ENCODE measurements at regions not wholly inside any gene's neighbourhood (a gene's known extent, or its start where the extent isn't known, plus 50 kb on each side); places are given as distances from the start of the nearest gene placed in this dataset.

DNA sequence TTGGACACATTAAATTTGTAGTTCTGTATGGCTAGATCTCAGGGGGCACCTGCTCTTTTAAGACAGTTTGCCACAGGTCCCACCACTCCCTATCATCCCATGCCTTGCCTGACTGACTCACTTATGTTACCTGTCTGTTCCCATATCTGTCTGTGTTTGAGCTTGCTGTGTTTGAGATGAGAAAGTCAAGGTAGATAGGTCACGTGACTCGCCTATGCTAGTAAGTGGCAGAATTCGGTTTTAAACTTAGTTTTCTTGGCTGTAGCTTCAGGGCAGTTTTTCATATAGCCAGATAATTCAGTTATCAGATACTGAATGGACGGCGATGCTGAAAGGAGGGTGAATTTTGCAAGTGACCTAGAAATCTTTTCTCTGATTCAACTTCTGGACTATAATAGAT, 348.4 kb downstream of the RPS24 start:
- intact Hi-C loops (cut with DNase I) = no loop called here
- no peaks in the 10 kb centered on the region for H3K27me3 ChIP-seq
- H3K4me1 ChIP-seq (ENCODE audit: insufficient read depth) = no peaks in the 10 kb centered on the region
- no peaks in the 10 kb centered on the region for H3K36me3 ChIP-seq
- no peak for TF ChIP-seq POLR2A (IDR thresholded peaks at IDR 0.05)
- TF ChIP-seq, protein P1, sequence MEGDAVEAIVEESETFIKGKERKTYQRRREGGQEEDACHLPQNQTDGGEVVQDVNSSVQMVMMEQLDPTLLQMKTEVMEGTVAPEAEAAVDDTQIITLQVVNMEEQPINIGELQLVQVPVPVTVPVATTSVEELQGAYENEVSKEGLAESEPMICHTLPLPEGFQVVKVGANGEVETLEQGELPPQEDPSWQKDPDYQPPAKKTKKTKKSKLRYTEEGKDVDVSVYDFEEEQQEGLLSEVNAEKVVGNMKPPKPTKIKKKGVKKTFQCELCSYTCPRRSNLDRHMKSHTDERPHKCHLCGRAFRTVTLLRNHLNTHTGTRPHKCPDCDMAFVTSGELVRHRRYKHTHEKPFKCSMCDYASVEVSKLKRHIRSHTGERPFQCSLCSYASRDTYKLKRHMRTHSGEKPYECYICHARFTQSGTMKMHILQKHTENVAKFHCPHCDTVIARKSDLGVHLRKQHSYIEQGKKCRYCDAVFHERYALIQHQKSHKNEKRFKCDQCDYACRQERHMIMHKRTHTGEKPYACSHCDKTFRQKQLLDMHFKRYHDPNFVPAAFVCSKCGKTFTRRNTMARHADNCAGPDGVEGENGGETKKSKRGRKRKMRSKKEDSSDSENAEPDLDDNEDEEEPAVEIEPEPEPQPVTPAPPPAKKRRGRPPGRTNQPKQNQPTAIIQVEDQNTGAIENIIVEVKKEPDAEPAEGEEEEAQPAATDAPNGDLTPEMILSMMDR (IDR thresholded peaks at IDR 0.05) = no peak
- H3K9me3 ChIP-seq = no peaks in the 10 kb centered on the region
- DNase-seq = no peak
- no peak overlapping the region for H3K27ac ChIP-seq
- no peak overlapping the region for H3K4me3 ChIP-seq
- WGBS, 3 donors = 89 to 95% (median 94%) methylated on average over 5 of the region's 5 CpGs

GRCh38 chr10:78382772-78383171, 349.1 kb downstream of the RPS24 start:
- intact Hi-C loops (cut with DNase I) = no loop called here
- no peaks in the 10 kb centered on the region for H3K27me3 ChIP-seq

DNA sequence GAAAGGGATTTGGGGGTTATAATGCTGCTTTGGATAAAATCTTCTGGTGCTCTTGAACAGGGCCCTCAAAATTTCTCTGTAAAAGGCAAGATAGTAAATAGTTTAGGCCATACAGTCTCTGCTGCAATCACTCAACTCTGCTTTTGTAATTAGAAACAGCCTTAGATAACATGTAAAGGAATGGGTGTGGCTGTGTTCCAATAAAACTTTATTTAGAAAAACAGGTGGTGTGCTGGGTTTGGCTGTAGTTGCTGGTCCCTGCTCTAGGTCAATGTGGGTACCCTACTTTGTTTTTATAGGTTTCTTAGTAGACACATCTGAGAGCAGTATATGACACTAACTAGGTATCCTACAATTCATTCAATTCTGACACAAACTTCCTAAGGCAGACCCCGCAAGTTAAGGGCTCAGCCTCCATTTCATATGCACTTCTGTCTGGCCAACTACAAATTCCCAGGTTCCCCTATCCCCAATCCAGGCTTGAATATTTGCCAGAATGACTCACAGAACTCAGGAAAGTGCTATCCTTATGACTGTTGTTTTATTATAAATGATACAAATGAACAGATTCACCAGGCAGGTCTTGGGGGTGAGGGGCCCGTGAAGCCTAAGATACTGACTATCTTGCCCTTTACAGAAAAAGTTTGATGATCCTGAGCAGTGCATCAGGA, 349.9 kb downstream of the RPS24 start:
- DNase-seq = no peak
- WGBS, 3 donors = 85 to 91% (median 90%) methylated on average over 2 of the region's 2 CpGs

More at GRCh38 chr10:78382772-78383171, 349.1 kb downstream of the RPS24 start:
- Histone ChIP-seq H3K36me3 (no peaks in the 10 kb centered on the region), H3K4me1 (ENCODE audit: insufficient read depth) (no peaks in the 10 kb centered on the region), H3K4me3 (no peak overlapping the region), H3K9me3 (no peaks in the 10 kb centered on the region), H3K27ac (no peak overlapping the region)
- no peak for DNase-seq
- WGBS, 3 donors = 94 to 98% (median 95%) methylated on average over 2 of the region's 2 CpGs
- TF ChIP-seq POLR2A (IDR thresholded peaks at IDR 0.05) (no peak), EP300 (IDR thresholded peaks at IDR 0.05) (no peak)
- TF ChIP-seq, protein P1 (IDR thresholded peaks at IDR 0.05) = no peak

DNA sequence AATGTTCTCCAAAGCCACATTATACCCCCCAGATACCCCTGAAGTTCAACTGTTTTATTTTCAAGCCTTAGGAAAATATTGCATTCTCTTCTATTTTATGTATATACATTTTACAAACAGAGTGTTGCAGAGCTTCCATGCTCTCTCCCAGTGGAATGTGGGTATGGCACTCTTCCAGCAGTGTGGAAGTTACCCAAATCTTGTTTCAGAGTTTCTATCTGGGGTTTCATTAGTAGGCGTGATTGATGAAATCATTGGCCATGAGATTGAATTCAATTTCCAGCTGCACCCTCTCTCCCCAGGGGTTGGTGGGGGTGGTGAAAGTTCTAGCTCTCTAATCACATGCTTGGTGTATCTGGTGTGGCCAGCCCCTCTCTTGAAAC, 350.4 kb downstream of the RPS24 start:
- no peak overlapping the region for H3K27ac ChIP-seq
- H3K4me3 ChIP-seq = no peak overlapping the region
- no peaks in the 10 kb centered on the region for H3K36me3 ChIP-seq
- 81 to 94% (median 89%) methylated on average over 1 of the region's 1 CpG for WGBS, 3 donors
- no peaks in the 10 kb centered on the region for H3K4me1 ChIP-seq (ENCODE audit: insufficient read depth)
- no peaks in the 10 kb centered on the region for H3K27me3 ChIP-seq
- no peak for DNase-seq
- TF ChIP-seq EP300 (IDR thresholded peaks at IDR 0.05) (no peak), POLR2A (IDR thresholded peaks at IDR 0.05) (no peak)
- TF ChIP-seq, protein P1 (IDR thresholded peaks at IDR 0.05) = no peak
- intact Hi-C loops (cut with DNase I) = no loop called here
- no peaks in the 10 kb centered on the region for H3K9me3 ChIP-seq

More for the DNA sequence above, 349.9 kb downstream of the RPS24 start:
- H3K27me3 ChIP-seq = no peaks in the 10 kb centered on the region
- H3K4me1 ChIP-seq (ENCODE audit: insufficient read depth) = no peaks in the 10 kb centered on the region
- no peak overlapping the region for H3K4me3 ChIP-seq
- TF ChIP-seq, protein P1 (IDR thresholded peaks at IDR 0.05) = no peak
- TF ChIP-seq POLR2A (IDR thresholded peaks at IDR 0.05) (no peak), EP300 (IDR thresholded peaks at IDR 0.05) (no peak)
- no peaks in the 10 kb centered on the region for H3K9me3 ChIP-seq
- no peak overlapping the region for H3K27ac ChIP-seq
- intact Hi-C loops (cut with DNase I) = no loop called here
- H3K36me3 ChIP-seq = no peaks in the 10 kb centered on the region
